ENCODE measurements at regions not wholly inside any gene's neighbourhood (a gene's known extent, or its start where the extent isn't known, plus 50 kb on each side); places are given as distances from the start of the nearest gene placed in this dataset.

DNA sequence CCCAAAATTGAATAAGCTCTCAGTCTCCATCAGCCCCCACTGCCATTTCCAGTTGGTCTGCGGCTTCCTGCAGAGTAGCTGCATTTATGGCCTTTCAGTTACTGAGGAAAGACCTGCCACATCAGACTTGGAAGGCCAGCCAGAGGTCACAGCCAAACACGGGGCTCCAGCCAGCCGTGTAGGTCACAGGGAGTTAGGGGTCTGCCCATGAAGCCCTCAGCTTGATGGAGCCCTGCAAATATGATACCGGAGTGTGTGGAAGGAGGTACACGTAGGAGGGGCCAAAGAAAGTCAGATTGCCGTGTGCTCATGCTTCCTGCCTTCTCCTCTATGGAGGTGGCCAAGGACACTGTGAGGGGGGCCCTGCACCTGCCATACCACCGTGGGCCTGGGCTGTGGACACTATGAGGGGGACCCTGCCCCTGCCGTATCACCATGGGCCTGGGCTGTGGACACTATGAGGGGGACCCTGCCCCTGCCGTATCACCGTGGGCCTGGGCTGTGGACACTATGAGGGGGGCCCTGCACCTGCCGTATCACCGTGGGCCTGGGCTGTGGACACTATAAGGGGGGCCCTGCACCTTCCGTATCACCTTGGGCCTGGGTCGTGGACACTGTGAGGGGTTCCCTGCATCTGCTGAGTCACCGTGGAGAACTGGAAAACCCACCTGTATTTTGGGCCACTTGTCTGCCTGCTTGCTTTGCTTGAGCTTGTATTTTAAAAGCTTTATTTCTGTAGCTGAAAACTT is 335.7 kb upstream of the SHH start:
- TF ChIP-seq POLR2A (IDR thresholded peaks at IDR 0.05; ENCODE audit: low read depth, low read length) (no peak), POLR2AphosphoS5 (IDR thresholded peaks at IDR 0.05; ENCODE audit: low read depth, low read length) (no peak), TAF1 (IDR thresholded peaks at IDR 0.05; ENCODE audit: low read depth, low read length) (no peak)
